ENCODE measurements at regions not wholly inside any gene's neighbourhood (a gene's known extent, or its start where the extent isn't known, plus 50 kb on each side); places are given as distances from the start of the nearest gene placed in this dataset.

- TF ChIP-seq CTCF (IDR thresholded peaks at IDR 0.05 in 8 of 11, conservative IDR thresholded peaks at IDR 0.05 in 3 of 11) (no peak), POLR2AphosphoS5 (IDR thresholded peaks at IDR 0.05) (no peak)
Observed at GRCh38 chr2:15772681-15773080, 167.7 kb upstream of the MYCN start.

Data from spleen (tissue), 7 donors.